H9 (cell line): ENCODE measurements at regions not wholly inside any gene's neighbourhood (a gene's known extent, or its start where the extent isn't known, plus 50 kb on each side); places are given as distances from the start of the nearest gene placed in this dataset.

Experiments used
- DNase-seq: peaks from one replicate; pipeline ENCODE4 v3.0.0-alpha.2; 2017
- H2AFZ ChIP-seq: one replicate; pipeline ENCODE4 v1.6.1; 2013; ENCODE audit warnings: mild to moderate bottlenecking, low read length, control low read depth, moderate library complexity
- H2AK5ac ChIP-seq: 2 replicates; pipeline ENCODE4 v1.6.1; 2013; ENCODE audit warnings: low read length, control low read depth, mixed read lengths; ENCODE audit not compliant: insufficient read length
- H2BK120ac ChIP-seq: one replicate; pipeline ENCODE4 v1.6.1; 2013; ENCODE audit warnings: low read depth, mild to moderate bottlenecking, low read length, control low read depth, inconsistent platforms; ENCODE audit not compliant: poor library complexity, severe bottlenecking
- H2BK12ac ChIP-seq: 2 replicates; pipeline ENCODE4 v1.6.1; 2013; ENCODE audit warnings: low read length, control low read depth, mixed read lengths, low read depth; ENCODE audit not compliant: insufficient read length
- H2BK15ac ChIP-seq: 2 replicates; pipeline ENCODE4 v1.6.1; 2013; ENCODE audit warnings: low read depth, low read length, control low read depth
- H2BK20ac ChIP-seq: one replicate; pipeline ENCODE4 v1.6.1; 2013; ENCODE audit warnings: low read depth, mild to moderate bottlenecking, low read length, control low read depth, inconsistent platforms; ENCODE audit not compliant: poor library complexity, severe bottlenecking
- H2BK5ac ChIP-seq: 2 replicates; pipeline ENCODE4 v1.6.1; 2013; ENCODE audit warnings: low read length, control low read depth, mixed read lengths; ENCODE audit not compliant: insufficient read length
- H3K14ac ChIP-seq: 2 replicates; pipeline ENCODE4 v1.6.1; 2013; ENCODE audit warnings: low read length, control low read depth; ENCODE audit not compliant: insufficient read depth
- H3K18ac ChIP-seq: 2 replicates; pipeline ENCODE4 v1.6.1; 2013; ENCODE audit warnings: low read depth, mild to moderate bottlenecking, mixed read lengths, low read length, control low read depth; ENCODE audit not compliant: insufficient read length
- H3K23ac ChIP-seq: 2 replicates; pipeline ENCODE4 v1.6.1; 2013; ENCODE audit warnings: low read length, control low read depth, mixed read lengths, low read depth; ENCODE audit not compliant: insufficient read length
- H3K23me2 ChIP-seq: 2 replicates; pipeline ENCODE4 v1.6.1; 2013; ENCODE audit warnings: low read depth, mild to moderate bottlenecking, mixed read lengths, low read length, control low read depth; ENCODE audit not compliant: insufficient read length, poor library complexity, severe bottlenecking
- H3K27ac ChIP-seq: 2 replicates; pipeline ENCODE4 v1.5.1; 2013; ENCODE audit warnings: low read length, control low read depth, mixed read lengths, low read depth; ENCODE audit not compliant: insufficient read length
- H3K27me3 ChIP-seq: 2 replicates; pipeline ENCODE4 v1.6.1; 2013; ENCODE audit warnings: low read length, control low read depth, inconsistent platforms; ENCODE audit not compliant: insufficient read depth
- H3K4ac ChIP-seq: 2 replicates; pipeline ENCODE4 v1.6.1; 2013; ENCODE audit warnings: low read depth, mild to moderate bottlenecking, control low read depth, inconsistent platforms, low read length, moderate library complexity
- H3K4me1 ChIP-seq: 2 replicates; pipeline ENCODE4 v1.6.1; 2013; ENCODE audit warnings: low read length, control low read depth, inconsistent platforms; ENCODE audit not compliant: insufficient read depth
- H3K4me2 ChIP-seq: 2 replicates; pipeline ENCODE4 v1.6.1; 2013; ENCODE audit warnings: low read length, control low read depth, mixed read lengths; ENCODE audit not compliant: insufficient read length, insufficient read depth
- H3K56ac ChIP-seq: 2 replicates; pipeline ENCODE4 v1.6.1; 2013; ENCODE audit warnings: low read depth, mild to moderate bottlenecking, mixed read lengths, low read length, control low read depth; ENCODE audit not compliant: insufficient read length
- H3K79me1 ChIP-seq: 2 replicates; pipeline ENCODE4 v1.6.1; 2013; ENCODE audit warnings: low read depth, mild to moderate bottlenecking, moderate library complexity, low read length, control low read depth, inconsistent platforms; ENCODE audit not compliant: insufficient read depth, poor library complexity, severe bottlenecking
- H3K79me2 ChIP-seq: 2 replicates; pipeline ENCODE4 v1.6.1; 2013; ENCODE audit warnings: low read length, control low read depth, inconsistent platforms; ENCODE audit not compliant: insufficient read depth
- H3K9ac ChIP-seq: 2 replicates; pipeline ENCODE4 v1.6.1; 2013; ENCODE audit warnings: low read length, control low read depth, mixed read lengths; ENCODE audit not compliant: insufficient read length; ENCODE audit errors: extremely low read depth
- H3K9me3 ChIP-seq: one replicate; pipeline ENCODE4 v1.6.1; 2013; ENCODE audit warnings: low read depth, low read length, inconsistent platforms; ENCODE audit not compliant: control insufficient read depth
- H3T11ph ChIP-seq: one replicate; pipeline ENCODE4 v1.6.1; 2013; ENCODE audit warnings: mild to moderate bottlenecking, low read length, control low read depth, inconsistent platforms
- H4K20me1 ChIP-seq: one replicate; pipeline ENCODE4 v1.6.1; 2013; ENCODE audit not compliant: control insufficient read depth, insufficient read length, insufficient read depth
- H4K5ac ChIP-seq: 2 replicates; pipeline ENCODE4 v1.6.1; 2013; ENCODE audit warnings: low read depth, mild to moderate bottlenecking, mixed read lengths, low read length, control low read depth; ENCODE audit not compliant: insufficient read length
- H4K8ac ChIP-seq: replicated peaks from 2 replicates; pipeline ENCODE4 v1.6.1; 2013; ENCODE audit warnings: low read length, control low read depth, mixed read lengths, low read depth; ENCODE audit not compliant: insufficient read length
- H4K91ac ChIP-seq: 2 replicates; pipeline ENCODE4 v1.6.1; 2013; ENCODE audit warnings: low read depth, mild to moderate bottlenecking, moderate library complexity, mixed read lengths, low read length, control low read depth; ENCODE audit not compliant: insufficient read length
- H3K27ac Mint-ChIP-seq, 3 experiments: 2 replicates in 2 of 3; 3 replicates in 1 of 3; pipeline ENCODE4 v1.8.0; 2020 to 2021; ENCODE audit warnings: mixed read lengths in 3 of 3, mild to moderate bottlenecking in 1 of 3, moderate library complexity in 1 of 3
- H3K27me3 Mint-ChIP-seq: 2 replicates; pipeline ENCODE4 v1.8.0; 2021; ENCODE audit warnings: low read depth, mild to moderate bottlenecking, moderate library complexity, mixed read lengths
- H3K36me3 Mint-ChIP-seq, 3 experiments: 2 replicates in 2 of 3; 3 replicates in 1 of 3; pipeline ENCODE4 v1.8.0; 2020 to 2021; ENCODE audit warnings: low read depth in 3 of 3, mixed read lengths in 3 of 3; ENCODE audit not compliant: insufficient read depth in 1 of 3
- H3K4me1 Mint-ChIP-seq, 2 experiments: 2 replicates each; pipeline ENCODE4 v1.8.0; 2020; ENCODE audit warnings: mixed read lengths in 2 of 2
- H3K4me3 Mint-ChIP-seq, 2 experiments: 2 replicates in 1 of 2; 3 replicates in 1 of 2; pipeline ENCODE4 v1.8.0; 2020 to 2021; ENCODE audit warnings: mild to moderate bottlenecking in 2 of 2, mixed read lengths in 2 of 2, moderate library complexity in 1 of 2
- H3K9me3 Mint-ChIP-seq, 2 experiments: 2 replicates in 1 of 2; 3 replicates in 1 of 2; pipeline ENCODE4 v1.8.0; 2020; ENCODE audit warnings: mild to moderate bottlenecking in 2 of 2, mixed read lengths in 2 of 2, moderate library complexity in 1 of 2
- CTCF ChIP-seq: fragments of 200-600 bp; sonication (generic); conservative IDR thresholded peaks from 3 replicates; pipeline ENCODE4 v1.8.0; 2021; ENCODE audit warnings: antibody characterized with exemption, mild to moderate bottlenecking
- WGBS: extraction: QIAGEN DNeasy Blood & Tissue Kit; methylation state at CpG from one replicate; pipeline ENCODE4 v1.1.7; 2013; ENCODE audit warnings: missing lambda C conversion rate, low lambda C conversion rate, mixed read lengths; ENCODE audit not compliant: insufficient read length; ENCODE audit errors: extremely low coverage; 5-methylcytosine and 5-hydroxymethylcytosine counted together

GRCh38 chr13:85347251-85347650, 452.0 kb downstream of the SLITRK6 start:
- H3K36me3 Mint-ChIP-seq, result no peaks in the 10 kb centered on the region

More at GRCh38 chr13:85347251-85347650, 452.0 kb downstream of the SLITRK6 start:
- no peak overlapping the region for H3T11ph ChIP-seq
- H3K9me3 ChIP-seq, result no peaks in the 10 kb centered on the region
- no peak overlapping the region for H3K18ac ChIP-seq
- no peaks in the 10 kb centered on the region for H3K79me2 ChIP-seq
- H3K79me1 ChIP-seq, result no peaks in the 10 kb centered on the region
- no peak overlapping the region for H2BK120ac ChIP-seq
- no peaks in the 10 kb centered on the region for H3K4me1 ChIP-seq
- no peak for DNase-seq
- H3K27ac ChIP-seq, result no peak overlapping the region
- no peak overlapping the region; a peak in 1 of 7 replicates for H3K27ac Mint-ChIP-seq
- no peak overlapping the region for H3K23ac ChIP-seq
- no peak for TF ChIP-seq CTCF
- no peak overlapping the region for H3K4me3 Mint-ChIP-seq
- H3K14ac ChIP-seq, result no peak overlapping the region
- no peak overlapping the region for H2AK5ac ChIP-seq
- H3K4me1 Mint-ChIP-seq, result no peaks in the 10 kb centered on the region
- H3K4ac ChIP-seq, result no peak overlapping the region
- no peaks in the 10 kb centered on the region for H3K27me3 Mint-ChIP-seq
- no peak overlapping the region for H2AFZ ChIP-seq
- H3K9ac ChIP-seq, result no peak overlapping the region
- no peaks in the 10 kb centered on the region; a peak in 1 of 5 replicates for H3K9me3 Mint-ChIP-seq
- H2BK5ac ChIP-seq, result no peak overlapping the region
- H3K56ac ChIP-seq, result no peak overlapping the region
- no peaks in the 10 kb centered on the region for H4K20me1 ChIP-seq
- H3K4me2 ChIP-seq, result no peak overlapping the region
- no peak overlapping the region for H2BK12ac ChIP-seq
- no peak overlapping the region for H4K5ac ChIP-seq
- H3K27me3 ChIP-seq, result no peaks in the 10 kb centered on the region
- no peak overlapping the region for H2BK15ac ChIP-seq
- no peak overlapping the region for H2BK20ac ChIP-seq
- H3K23me2 ChIP-seq, result no peaks in the 10 kb centered on the region
- WGBS, result no CpG with 5 or more reads among the region's 5 CpGs
- no peak overlapping the region for H4K8ac ChIP-seq
- H4K91ac ChIP-seq, result no peak overlapping the region
